ENCODE measurements at regions not wholly inside any gene's neighbourhood (a gene's known extent, or its start where the extent isn't known, plus 50 kb on each side); places are given as distances from the start of the nearest gene placed in this dataset.
"Not testable (repeated sequence)": the region's sequence is repeated elsewhere in the genome, so short reads cannot be mapped to it uniquely, and the experiment has no call there.

DNA sequence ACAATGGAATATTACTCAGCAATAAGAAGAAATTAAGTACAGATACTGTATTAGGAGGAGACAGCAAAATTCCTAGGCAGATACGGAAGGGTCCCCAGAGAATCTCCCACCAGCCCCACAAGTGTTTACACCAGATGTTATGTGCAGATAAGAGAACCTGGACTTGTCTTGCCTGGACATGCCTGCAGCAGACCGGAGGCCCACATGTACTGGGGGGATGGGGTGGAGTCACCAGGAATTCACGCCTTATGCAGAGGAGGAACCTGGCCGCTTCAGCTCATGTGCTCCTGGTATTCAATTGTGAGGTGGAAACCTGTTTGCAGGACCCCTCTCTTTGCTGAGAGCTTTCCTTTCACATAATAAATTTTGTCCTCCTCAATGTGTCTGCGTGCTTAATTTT lies 586.3 kb upstream of the DEFB115 start:
- DNase-seq = peak; percentile 90

DNA sequence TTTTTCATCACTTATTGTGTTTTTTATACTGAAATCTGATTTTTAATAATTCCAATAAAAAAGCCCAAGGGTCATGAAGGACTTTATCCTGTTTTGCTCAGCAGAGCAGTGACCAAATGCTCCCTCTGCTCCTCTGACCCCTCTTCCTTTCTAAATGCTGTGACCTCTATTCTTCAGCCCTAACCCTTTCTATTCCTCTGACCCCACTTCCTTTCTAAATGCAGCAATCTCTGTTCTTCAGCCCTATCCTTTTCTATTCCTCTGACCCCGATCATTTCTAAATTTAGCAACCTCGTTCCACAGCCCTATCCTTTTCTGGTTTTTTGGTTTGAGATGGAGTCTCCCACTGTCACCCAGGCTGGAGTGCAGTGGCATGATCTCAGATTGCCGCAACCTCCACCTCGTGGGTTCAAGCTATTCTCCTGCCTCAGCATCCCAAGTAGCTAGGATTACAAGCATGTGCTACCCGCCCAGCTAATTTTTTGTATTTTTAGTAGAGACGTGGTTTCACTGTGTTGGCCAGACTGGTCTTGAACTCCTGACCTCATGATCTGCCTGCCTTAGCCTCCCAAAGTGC lies 581.4 kb upstream of the DEFB115 start:
- not testable (repeated sequence) for DNase-seq

DNA sequence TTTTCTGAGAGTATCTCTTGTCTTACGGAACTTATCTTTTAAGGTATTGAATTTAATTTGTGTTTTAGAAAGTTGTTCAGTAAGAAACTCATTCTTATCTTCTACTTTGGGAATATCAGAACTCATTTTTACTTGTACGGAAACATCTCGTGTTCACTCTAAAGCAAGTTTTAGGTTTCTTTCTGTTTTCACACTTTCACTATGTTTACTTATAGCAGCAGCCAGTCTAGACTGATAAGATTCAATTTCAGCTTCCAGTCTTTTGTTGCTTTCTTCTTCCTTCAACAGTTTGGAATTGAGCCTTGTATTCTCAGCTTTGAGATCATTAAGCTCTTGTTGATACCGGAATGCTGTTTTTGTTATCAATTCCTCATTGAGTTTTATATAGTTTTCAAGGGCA lies 575.2 kb upstream of the DEFB115 start:
- not testable (repeated sequence) for DNase-seq

DNA sequence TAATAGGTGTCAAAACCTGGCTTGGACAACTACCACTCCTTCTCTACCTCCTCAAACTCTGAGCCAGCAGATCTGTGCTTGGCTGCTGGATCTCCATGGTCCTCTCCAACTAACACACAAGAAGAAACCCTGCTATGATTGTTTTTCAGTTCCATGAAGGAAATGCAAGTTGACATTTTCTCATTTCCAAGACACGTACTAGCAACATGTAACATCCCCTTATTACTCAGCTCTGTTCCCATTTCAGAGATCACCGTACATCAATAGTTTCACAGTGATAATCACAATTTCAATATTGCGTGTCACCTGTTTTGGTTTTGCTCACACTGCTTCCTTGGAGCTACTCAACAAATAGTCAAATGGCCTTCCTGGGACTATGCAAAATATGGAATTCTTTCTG lies 544.6 kb upstream of the DEFB115 start:
- DNase-seq = not testable (repeated sequence)

DNA sequence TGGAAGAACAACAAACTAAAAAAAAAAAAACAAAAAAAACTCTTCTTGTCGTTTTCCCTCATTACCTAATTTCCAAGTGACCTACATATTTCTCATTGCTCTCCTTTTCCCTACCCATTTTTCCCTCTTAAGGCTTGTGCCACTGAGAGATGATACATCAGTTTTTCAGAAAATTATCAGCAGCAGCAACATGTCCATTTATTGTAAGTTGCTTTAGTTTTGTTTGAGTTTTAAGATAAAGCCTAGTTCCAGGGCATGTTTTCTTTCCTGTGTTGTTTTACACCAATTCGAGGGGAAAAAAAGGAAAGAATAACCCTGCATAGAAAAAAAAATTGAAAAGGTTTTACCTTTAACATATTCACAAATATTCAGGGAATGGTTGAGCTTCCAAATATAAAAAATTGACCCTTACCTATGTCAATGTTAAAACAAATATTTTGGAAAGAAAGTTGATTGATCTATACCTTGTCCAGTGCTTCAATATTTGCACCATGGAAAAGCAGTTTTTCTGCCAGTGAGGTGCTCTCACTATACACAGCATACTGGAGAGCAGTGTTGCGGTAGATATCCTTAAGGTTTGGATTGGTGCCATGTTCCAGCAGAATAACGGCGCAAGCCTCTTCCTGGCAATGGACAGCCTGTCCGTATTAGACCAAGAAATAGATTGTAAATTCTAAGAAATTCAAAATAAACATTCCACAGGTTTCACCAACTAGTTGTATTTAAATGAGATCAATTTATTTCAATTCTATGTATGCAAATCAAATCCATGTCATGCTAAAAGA lies 537.9 kb upstream of the DEFB115 start:
- DNase-seq = not testable (repeated sequence)

DNA sequence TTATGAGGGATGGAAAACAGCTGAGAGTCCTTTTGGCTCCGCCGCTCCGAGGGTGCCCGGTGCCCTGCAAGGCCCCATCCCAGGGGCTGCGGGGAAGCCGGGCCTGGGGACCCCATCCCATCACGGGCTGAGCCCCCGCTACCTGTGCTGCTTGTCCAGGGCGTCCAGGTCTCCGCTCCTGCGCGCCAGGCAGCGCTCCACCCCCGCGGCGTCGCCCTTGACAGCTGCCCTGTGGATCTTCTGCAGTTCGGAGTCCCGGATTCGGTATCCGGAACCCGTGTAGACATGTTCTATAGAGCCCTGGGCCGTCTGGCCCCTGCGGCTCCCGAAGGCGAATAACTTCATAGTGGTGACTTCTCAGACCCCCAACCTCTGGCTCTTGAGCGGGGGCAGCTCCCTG lies 534.0 kb upstream of the DEFB115 start:
- DNase-seq = not testable (repeated sequence)

DNA sequence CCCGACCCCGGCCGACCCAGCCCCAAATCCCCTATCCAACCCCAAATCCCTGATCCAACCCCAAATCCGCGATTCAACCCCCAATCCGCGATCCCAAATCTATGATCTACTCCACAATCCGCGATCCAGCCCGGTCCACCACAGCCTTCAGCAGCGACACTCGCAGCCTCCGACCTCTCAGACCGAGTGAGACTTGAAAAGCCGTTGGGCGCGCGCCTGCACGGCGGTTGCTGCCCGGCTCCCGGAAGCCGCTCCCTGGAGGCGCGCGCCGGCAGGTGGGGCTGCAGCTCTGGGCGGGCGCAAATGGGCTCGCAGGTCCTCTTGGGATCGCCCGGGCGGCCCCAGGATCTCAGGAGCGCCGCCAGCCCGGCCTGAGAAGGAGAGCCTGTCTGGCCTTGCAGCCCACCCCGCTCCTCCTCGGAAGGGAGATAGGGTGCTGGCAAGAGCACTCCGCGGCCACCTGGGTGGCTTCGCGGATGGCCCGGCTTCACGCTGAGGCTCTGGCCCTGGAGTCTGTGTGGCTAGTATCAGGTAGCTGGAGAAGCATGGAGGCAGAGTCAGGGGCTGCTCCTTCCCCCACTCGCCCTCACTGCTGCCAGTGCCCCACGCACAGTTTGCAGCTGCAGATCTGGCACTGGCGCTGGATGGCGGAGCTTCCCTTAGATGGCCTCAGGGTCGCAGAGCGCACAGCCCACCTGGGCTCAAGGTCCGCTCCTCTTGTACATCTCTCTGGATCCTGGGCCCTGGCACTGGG lies 533.4 kb upstream of the DEFB115 start:
- not testable (repeated sequence) for DNase-seq

DNA sequence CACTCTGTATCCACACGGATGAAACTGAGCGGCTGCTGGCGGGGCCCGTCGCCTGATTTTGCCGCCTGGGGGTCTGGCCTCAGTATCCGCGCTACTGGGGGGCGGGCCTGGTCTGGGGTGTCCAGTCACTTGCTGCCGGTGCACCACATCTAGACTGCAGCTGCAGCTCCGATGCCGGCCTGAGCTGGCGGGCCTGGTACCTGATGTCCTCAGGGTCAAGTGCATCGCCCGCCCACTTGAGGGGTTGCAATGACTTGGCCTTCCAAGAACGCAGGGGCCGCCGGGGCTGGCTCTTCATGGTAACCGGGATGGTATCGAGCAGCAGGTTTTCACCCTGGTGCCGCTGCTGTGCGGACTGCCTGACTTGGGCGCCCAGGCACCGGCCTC lies 532.8 kb upstream of the DEFB115 start:
- DNase-seq = not testable (repeated sequence)

DNA sequence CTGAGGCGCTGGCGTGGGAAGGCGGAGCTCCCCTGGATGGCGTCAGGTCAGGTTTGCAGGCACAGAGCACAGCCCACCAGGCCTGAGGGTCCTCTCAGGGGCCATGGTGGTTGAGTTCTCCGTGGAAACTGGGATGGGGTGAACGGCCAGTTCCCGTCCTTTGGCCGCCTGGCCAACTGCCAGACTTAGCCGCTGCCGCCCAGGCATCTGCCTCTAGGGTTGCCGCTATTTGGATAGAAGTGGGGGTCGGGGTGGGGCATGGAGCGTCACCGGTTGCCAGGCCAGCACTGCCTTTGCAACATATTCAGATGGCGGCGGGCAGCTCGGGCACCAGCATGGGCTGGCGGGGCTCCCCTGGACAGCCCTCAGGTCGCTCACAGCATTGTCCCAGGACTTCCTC lies 532.3 kb upstream of the DEFB115 start:
- not testable (repeated sequence) for DNase-seq

DNA sequence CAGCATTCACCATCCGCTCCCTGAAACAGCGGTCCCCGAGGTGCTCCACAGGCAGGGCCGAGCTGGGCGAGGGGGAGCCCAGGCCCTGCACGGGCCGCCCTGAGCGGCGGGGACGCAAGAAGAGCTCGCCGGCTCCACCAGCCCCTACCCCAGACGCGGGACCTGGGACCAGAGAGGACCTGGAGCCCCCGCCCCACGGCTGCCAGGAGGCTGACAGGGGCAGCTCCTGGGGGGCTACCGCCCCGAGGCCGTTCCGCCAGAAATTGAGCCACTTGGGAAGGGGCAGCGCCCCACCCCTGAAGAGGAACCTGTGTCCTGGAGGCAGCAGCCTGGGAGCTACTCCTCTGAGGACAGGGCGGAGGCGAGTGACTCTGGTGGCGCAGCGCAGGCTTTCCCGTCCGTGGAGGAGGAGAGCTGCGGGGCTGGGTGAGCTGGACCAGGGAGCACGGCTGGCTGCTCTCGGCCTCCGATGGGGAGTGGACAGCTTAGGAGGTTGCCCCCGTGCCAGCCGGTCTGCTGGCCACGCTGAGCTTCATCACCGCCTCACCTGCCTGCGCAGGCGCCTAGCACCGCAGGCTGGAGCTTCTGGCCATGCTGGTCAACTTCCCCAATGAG lies 529.1 kb upstream of the DEFB115 start:
- DNase-seq = not testable (repeated sequence)

Measured in NCI-H526 treated with DMSO at 0.1 percent for 48 hours (cell line).